Choroid plexus epithelial cell (primary cell): ENCODE measurements at regions not wholly inside any gene's neighbourhood (a gene's known extent, or its start where the extent isn't known, plus 50 kb on each side); places are given as distances from the start of the nearest gene placed in this dataset.
A peak's percentile ranks its signal among the peaks of the same experiment; 100 is the strongest.
"Not testable (repeated sequence)": the region's sequence is repeated elsewhere in the genome, so short reads cannot be mapped to it uniquely, and the experiment has no call there.

Source experiments
- DNase-seq: peaks from one replicate; pipeline ENCODE4 v3.0.0-alpha.2; 2010; ENCODE audit warnings: low read depth
- H3K4me3 ChIP-seq: 2 replicates; pipeline ENCODE4 v1.5.1; 2011; ENCODE audit warnings: low read depth, mild to moderate bottlenecking, control low read depth, low read length, moderate library complexity

DNA sequence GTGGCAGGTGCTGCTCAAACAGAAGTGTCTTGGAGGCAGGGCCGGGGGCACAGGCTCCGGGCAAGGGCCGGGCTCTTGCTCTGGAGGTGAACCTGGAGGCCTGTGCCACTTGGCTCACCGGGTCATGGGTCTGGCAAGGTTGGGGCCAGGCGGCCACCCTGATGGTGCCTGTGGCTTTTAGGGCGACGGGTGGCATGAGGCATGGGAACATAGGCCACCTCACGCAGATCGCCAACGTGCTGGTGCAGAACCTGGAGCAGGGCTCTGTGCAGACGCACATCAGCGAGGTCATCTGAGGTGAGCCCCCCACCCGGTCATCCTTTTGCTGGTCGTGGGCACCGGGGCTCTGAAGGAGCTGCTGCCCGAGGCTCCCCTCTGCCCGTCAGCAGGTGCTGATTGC is 202.7 kb downstream of the LIPI start:
- not testable (repeated sequence) for DNase-seq

DNA sequence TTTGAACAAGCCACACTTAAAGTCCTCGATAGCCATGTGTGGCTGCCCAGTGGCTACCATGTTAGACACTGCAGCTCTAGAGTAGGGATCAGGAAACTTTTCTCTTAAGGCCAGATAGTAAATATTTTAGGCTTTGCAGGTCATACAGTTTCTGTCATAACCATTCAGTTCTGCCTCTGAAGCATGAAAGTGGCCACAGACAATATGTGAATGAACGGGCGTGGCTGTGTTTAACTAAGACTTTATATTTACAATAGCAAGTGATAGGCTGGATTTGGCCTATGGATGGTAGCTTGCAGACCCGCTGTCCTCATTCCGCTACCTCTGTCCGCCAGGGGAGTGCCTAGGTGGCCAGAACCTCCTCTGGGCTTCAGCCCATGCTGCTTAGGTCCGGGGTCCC is 204.6 kb downstream of the LIPI start:
- not testable (repeated sequence) for H3K4me3 ChIP-seq, DNase-seq

More for the DNA sequence above, 202.7 kb downstream of the LIPI start:
- H3K4me3 ChIP-seq = not testable (repeated sequence)

DNA sequence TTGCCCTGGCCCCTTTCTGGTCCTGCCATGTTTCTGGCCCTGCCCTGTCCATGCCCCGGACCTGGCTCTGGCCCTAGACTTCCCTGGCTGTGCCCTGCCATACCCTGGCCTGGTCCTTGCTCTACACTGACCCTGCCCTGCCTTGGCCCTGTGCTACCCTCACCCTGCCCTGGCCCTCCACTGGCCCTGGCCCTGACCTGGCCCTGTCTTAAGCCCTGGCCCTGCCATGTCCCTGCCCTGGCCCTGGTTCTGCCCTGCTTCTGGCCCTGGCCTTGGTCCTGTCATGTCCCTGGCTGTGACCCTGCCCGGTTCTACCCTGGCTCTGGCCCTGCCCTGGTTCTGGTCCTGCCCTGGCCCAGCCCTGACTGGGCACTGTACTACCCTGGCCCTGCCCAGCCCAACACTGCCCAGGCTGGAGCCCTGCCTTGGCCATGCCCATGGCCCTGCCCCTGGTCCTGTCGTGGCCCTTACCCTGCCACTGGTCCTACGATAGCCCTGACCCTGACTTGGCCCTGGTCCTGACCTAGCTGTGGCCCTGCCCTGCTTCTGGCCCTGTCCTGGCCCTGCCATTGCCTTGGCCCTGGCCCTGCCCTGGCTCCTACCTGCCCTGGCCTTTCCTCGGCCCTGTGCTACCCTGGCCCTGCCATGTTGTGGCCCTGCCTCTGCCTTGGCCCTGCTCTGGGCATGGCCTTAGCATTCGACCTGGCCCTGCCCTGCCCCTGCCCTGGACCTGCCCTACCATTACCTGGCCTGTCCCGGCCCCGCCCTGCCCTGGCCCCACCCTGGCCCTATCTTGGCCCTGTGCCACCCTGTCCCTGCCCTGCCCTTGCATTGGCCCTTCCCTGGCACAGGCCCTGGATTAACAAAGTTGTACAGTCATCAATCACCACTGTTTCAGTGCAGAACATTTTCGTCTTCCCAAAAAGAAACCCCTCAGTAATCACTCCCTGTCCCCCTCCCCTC is 223.5 kb downstream of the LIPI start:
- not testable (repeated sequence) for DNase-seq, H3K4me3 ChIP-seq

DNA sequence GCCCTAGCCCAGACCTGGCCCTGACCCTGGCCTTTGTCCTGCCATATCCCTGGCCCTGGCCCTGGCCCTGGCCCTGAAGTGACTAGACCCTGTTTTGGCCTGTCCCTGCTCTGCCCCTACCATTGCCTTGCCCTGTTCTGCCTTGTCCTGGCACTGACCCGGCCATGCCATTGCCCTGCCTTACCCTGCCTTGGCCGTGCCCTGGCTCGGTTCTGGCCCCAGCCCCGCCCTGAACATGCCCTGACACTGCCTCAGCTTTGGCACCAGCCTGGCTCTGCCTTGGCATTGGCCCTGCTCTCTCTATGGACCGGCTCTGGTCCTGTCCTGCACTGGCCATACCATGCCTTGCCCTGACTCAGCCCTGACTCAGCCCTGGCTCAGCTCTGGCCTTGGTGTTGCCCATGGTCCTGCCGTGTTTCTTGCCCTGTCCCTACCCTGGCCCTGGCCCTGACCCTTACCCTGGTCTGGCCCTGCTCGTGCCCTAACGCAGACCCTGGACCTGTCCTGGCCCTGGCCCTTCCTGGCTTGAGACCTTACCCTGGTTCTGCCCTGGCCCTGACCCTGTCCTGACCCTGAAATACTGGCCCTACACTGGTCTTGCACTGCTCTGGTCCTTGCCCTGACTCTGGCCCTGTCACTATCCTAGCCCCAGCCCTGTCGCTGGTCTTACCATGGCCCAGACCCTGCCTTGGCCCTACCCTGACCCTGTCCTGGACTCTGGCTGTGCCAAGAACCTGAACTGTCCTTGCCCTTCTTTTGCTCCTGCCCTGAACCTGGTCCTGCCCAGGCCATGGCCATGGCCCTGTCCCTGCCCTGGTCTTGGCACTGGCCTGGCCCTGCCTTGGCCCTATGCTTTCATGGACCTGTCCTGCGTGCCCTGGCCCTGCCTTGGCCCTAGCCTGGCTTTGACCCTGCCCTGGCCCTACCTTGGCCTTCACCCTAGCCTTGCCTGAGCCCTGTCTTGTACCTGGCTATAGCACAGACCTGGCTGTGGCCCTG is 224.6 kb downstream of the LIPI start:
- not testable (repeated sequence) for DNase-seq, H3K4me3 ChIP-seq

- DNase-seq, H3K4me3 ChIP-seq: not testable (repeated sequence)
Measured at GRCh38 chr21:13985137-13985864, 225.5 kb downstream of the LIPI start.

GRCh38 chr21:13984728-13985127 is 226.0 kb downstream of the LIPI start:
- not testable (repeated sequence) for H3K4me3 ChIP-seq, DNase-seq

GRCh38 chr21:13981176-13982087 is 229.3 kb downstream of the LIPI start:
- DNase-seq, H3K4me3 ChIP-seq: not testable (repeated sequence)

- peak; percentile 28 for DNase-seq
- H3K4me3 ChIP-seq = peak overlapping the region; percentile 5
Measured at GRCh38 chr21:13980115-13980662, 230.6 kb downstream of the LIPI start.

- H3K4me3 ChIP-seq, DNase-seq: not testable (repeated sequence)
Measured at GRCh38 chr21:13979608-13980007, 231.1 kb downstream of the LIPI start.

DNA sequence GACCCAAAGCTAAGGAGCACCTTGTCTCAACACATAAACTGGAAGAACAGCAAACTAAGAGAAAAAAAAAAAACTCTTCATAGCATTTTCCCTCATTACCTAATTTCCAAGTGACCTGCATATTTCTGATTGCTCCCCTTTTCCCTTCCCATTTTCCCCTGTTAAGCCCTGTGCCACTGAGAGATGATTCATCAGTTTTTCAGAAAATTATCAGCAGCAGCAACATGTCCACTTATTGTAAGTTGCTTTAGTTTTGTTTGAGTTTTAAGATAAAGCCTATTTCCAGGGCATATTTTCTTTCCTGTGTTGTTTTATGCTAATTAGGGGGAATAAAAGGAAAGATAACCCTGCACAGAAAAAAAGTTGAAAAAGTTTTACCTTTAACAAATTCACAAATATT is 236.2 kb downstream of the LIPI start:
- not testable (repeated sequence) for H3K4me3 ChIP-seq, DNase-seq

DNA sequence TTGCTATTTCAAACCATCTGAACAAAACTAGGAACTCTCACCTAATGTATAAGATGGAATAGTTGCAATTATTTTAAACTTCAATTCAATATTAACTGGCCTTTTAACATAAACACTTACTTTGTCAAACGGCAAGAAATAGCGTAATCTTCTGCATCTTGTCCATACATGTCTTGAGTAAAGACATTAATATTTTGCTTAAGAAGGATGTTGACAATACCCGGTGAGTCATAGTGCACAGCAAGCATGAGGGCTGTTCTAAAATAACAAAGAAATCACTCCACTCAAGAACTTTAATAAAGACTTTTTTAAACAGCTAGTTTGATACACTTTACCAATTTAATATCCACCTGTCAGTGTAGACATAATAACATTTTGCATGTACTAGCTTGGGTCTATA is 240.9 kb downstream of the LIPI start:
- DNase-seq, H3K4me3 ChIP-seq: not testable (repeated sequence)

GRCh38 chr21:13969002-13969401 is 241.8 kb downstream of the LIPI start:
- not testable (repeated sequence) for DNase-seq, H3K4me3 ChIP-seq

- DNase-seq, H3K4me3 ChIP-seq: not testable (repeated sequence)
Measured at GRCh38 chr21:13963259-13963658, 247.5 kb downstream of the LIPI start.
